ENCODE measurements at regions not wholly inside any gene's neighbourhood (a gene's known extent, or its start where the extent isn't known, plus 50 kb on each side); places are given as distances from the start of the nearest gene placed in this dataset.

GRCh38 chr14:97104029-97104428 lies 306.8 kb downstream of the VRK1 start:
- no peak overlapping the region for H3K4me3 ChIP-seq (ENCODE audit: low read depth, low read length)
- no peak for TF ChIP-seq CTCF (conservative IDR thresholded peaks at IDR 0.05; ENCODE audit: low read depth, low read length)
- DNase-seq (ENCODE audit: low read depth) = no peak

GRCh38 chr14:97106166-97106565 lies 309.0 kb downstream of the VRK1 start:
- no peak for TF ChIP-seq CTCF (conservative IDR thresholded peaks at IDR 0.05; ENCODE audit: low read depth, low read length)
- no peak for DNase-seq (ENCODE audit: low read depth)
- no peak overlapping the region for H3K4me3 ChIP-seq (ENCODE audit: low read depth, low read length)

- no peak for DNase-seq (ENCODE audit: low read depth)
- TF ChIP-seq CTCF (conservative IDR thresholded peaks at IDR 0.05; ENCODE audit: low read depth, low read length) = no peak
- no peak overlapping the region for H3K4me3 ChIP-seq (ENCODE audit: low read depth, low read length)
Observed at GRCh38 chr14:97106609-97107008, 309.4 kb downstream of the VRK1 start.

- no peak for TF ChIP-seq CTCF (conservative IDR thresholded peaks at IDR 0.05; ENCODE audit: low read depth, low read length)
- DNase-seq (ENCODE audit: low read depth) = no peak
- no peak overlapping the region for H3K4me3 ChIP-seq (ENCODE audit: low read depth, low read length)
Observed at GRCh38 chr14:97107080-97107479, 309.9 kb downstream of the VRK1 start.

GRCh38 chr14:97107760-97108159 lies 310.6 kb downstream of the VRK1 start:
- no peak for DNase-seq (ENCODE audit: low read depth)
- no peak for TF ChIP-seq CTCF (conservative IDR thresholded peaks at IDR 0.05; ENCODE audit: low read depth, low read length)
- no peak overlapping the region for H3K4me3 ChIP-seq (ENCODE audit: low read depth, low read length)

- no peak overlapping the region for H3K4me3 ChIP-seq (ENCODE audit: low read depth, low read length)
- no peak for TF ChIP-seq CTCF (conservative IDR thresholded peaks at IDR 0.05; ENCODE audit: low read depth, low read length)
- no peak for DNase-seq (ENCODE audit: low read depth)
Observed at GRCh38 chr14:97109234-97109633, 312.1 kb downstream of the VRK1 start.

GRCh38 chr14:97113339-97113738 lies 316.2 kb downstream of the VRK1 start:
- TF ChIP-seq CTCF (conservative IDR thresholded peaks at IDR 0.05; ENCODE audit: low read depth, low read length) = no peak
- DNase-seq (ENCODE audit: low read depth) = no peak
- H3K4me3 ChIP-seq (ENCODE audit: low read depth, low read length) = no peak overlapping the region

All from epithelial cell of proximal tubule (primary cell).